ENCODE measurements at regions not wholly inside any gene's neighbourhood (a gene's known extent, or its start where the extent isn't known, plus 50 kb on each side); places are given as distances from the start of the nearest gene placed in this dataset.

- CTCF ChIA-PET (ENCODE audit: low intra/inter-chr PET ratio), result no interaction called here
- no peak for FAIRE-seq
- Histone ChIP-seq H3K27ac (ENCODE audit: extremely low read depth, low read depth, low read length) (no peak overlapping the region), H3K9me1 (ENCODE audit: control insufficient read depth, insufficient read depth, low read length) (no peaks in the 10 kb centered on the region), H3K9ac (ENCODE audit: insufficient read depth in 1 of 2, low read depth in 2 of 2, low read length in 2 of 2) (no peak overlapping the region), H3K9me3 (replicated peaks; ENCODE audit: control insufficient read depth, insufficient read depth, low read depth, low read length) (no peaks in the 10 kb centered on the region), H3K4me2 (ENCODE audit: insufficient read depth, low read length) (no peak overlapping the region), H2AFZ (ENCODE audit: low read depth, low read length) (no peak overlapping the region), H3K79me2 (ENCODE audit: control insufficient read depth, insufficient read depth, low read length) (no peaks in the 10 kb centered on the region), H4K20me1 (replicated peaks; ENCODE audit: control insufficient read depth, insufficient read depth, low read length) (no peaks in the 10 kb centered on the region), H3K27me3 (ENCODE audit: control insufficient read depth in 2 of 2, insufficient read depth in 2 of 2, low read length in 2 of 2) (no peaks in the 10 kb centered on the region), H3K4me1 (replicated peaks in 1 of 2; ENCODE audit: control insufficient read depth in 2 of 2, insufficient read depth in 2 of 2, low read length in 2 of 2) (no peaks in the 10 kb centered on the region), H3K4me3 (no peak overlapping the region), H3K36me3 (ENCODE audit: control insufficient read depth, insufficient read depth, low read length) (no peaks in the 10 kb centered on the region)
- BruUV-seq (replicated peaks), result no TSS peak
- ATAC-seq, result no peak
- WGBS (ENCODE audit: insufficient coverage, low coverage, missing lambda C conversion rate), result 8% methylated on average over 5 of the region's 5 CpGs
- intact Hi-C loops (cut with micrococcal nuclease), result no loop called here
- POLR2A ChIA-PET, result interaction anchor here (0.7 kb wide), 1 partner anchor 153 kb away, joined by 3 read pairs; no protein-coding TSS in a partner anchor
- in situ Hi-C loops (cut with MboI), result no loop called here
- no peak for DNase-seq (ENCODE audit: extremely low read depth in 1 of 4, low spot score in 3 of 4)
- TF ChIP-seq BRD9 (IDR thresholded peaks at IDR 0.05; ENCODE audit: low read depth, partially characterized antibody) (no peak), ZFP91 (CRISPR knock-in tag; IDR thresholded peaks at IDR 0.05) (no peak), ZNF184 (CRISPR knock-in tag; IDR thresholded peaks at IDR 0.05) (no peak), ZNF23 (CRISPR knock-in tag; IDR thresholded peaks at IDR 0.05) (no peak), FUS (optimal IDR thresholded peaks at IDR 0.05; ENCODE audit: low read depth, low read length) (no peak), ZNF76 (CRISPR knock-in tag; IDR thresholded peaks at IDR 0.05; ENCODE audit: borderline replicate concordance) (no peak), NFE2 (IDR thresholded peaks at IDR 0.05; ENCODE audit: low read depth) (no peak), PPARD (CRISPR knock-in tag; IDR thresholded peaks at IDR 0.05) (no peak), THAP7 (CRISPR knock-in tag; IDR thresholded peaks at IDR 0.05) (no peak), EP300 (IDR thresholded peaks at IDR 0.05; ENCODE audit: low read length) (no peak), CEBPG (CRISPR knock-in tag; IDR thresholded peaks at IDR 0.05) (no peak), CEBPG (tag; conservative IDR thresholded peaks at IDR 0.05 in 1 of 2, IDR thresholded peaks at IDR 0.05 in 1 of 2) (no peak), ESRRB (CRISPR knock-in tag; IDR thresholded peaks at IDR 0.05; ENCODE audit: borderline replicate concordance) (no peak), YY1 (IDR thresholded peaks at IDR 0.05; ENCODE audit: borderline replicate concordance in 1 of 3, control insufficient read depth in 1 of 3, extremely low read depth in 1 of 3, insufficient read depth in 3 of 3, insufficient read length in 1 of 3, insufficient replicate concordance in 2 of 3, low read depth in 1 of 3, low read length in 2 of 3) (no peak), ELF4 (CRISPR knock-in tag; IDR thresholded peaks at IDR 0.05) (no peak), ZBTB49 (CRISPR knock-in tag; IDR thresholded peaks at IDR 0.05; ENCODE audit: borderline replicate concordance) (no peak), RFX1 (IDR thresholded peaks at IDR 0.05) (no peak), TRIM28 (IDR thresholded peaks at IDR 0.05) (no peak), NRF1 (conservative IDR thresholded peaks at IDR 0.05 in 1 of 2, IDR thresholded peaks at IDR 0.05 in 1 of 2) (no peak)
Observed at GRCh38 chr13:39957868-39958677, 302.6 kb downstream of the COG6 start.
